Pancreas (tissue), 10 donors: ENCODE measurements at regions not wholly inside any gene's neighbourhood (a gene's known extent, or its start where the extent isn't known, plus 50 kb on each side); places are given as distances from the start of the nearest gene placed in this dataset.

Experiments used
- ATAC-seq, 4 donors: fragments of 200-7000 bp; cut with Tn5 transposase; one replicate each; pipeline versions ENCODE4 v1.8.0 to v1.9.1; 2020; ENCODE audit warnings: mild to moderate bottlenecking in 4 of 4, moderate library complexity in 4 of 4
- DNase-seq, 6 donors: peaks; one replicate each; pipeline ENCODE4 v3.0.0-alpha.2; 2020
- FAIRE-seq: peaks from 2 replicates; lab custom pipeline; 2012; peaks lifted over from hg19 to GRCh38; lab: Jason Lieb, UNC
- H3K27ac ChIP-seq, 4 donors: fragments of 200-600 bp; sonication (generic); 1 replicate in 3 of 4; 2 replicates in 1 of 4; pipeline versions ENCODE4 v1.5.0 to v1.8.0; 2020
- H3K27me3 ChIP-seq, 4 donors: fragments of 200-600 bp; one replicate each; pipeline ENCODE4 v1.8.0; 2021
- H3K36me3 ChIP-seq, 3 donors: fragments of 200-600 bp; sonication (generic) in 1 of 3; one replicate each; pipeline versions ENCODE4 v1.5.0 to v1.8.0; 2020 to 2021
- H3K4me1 ChIP-seq, 3 donors: fragments of 200-600 bp; one replicate each; pipeline ENCODE4 v1.8.0; 2021
- H3K4me3 ChIP-seq, 4 donors: fragments of 200-600 bp; sonication (generic) in 2 of 4; one replicate each; pipeline versions ENCODE4 v1.5.0 to v1.8.0; 2020 to 2021
- H3K9me3 ChIP-seq, 4 donors: fragments of 200-600 bp; one replicate each; pipeline ENCODE4 v1.8.0; 2021
- CTCF ChIP-seq, 4 donors: fragments of 200-600 bp; sonication (generic) in 3 of 4; IDR thresholded peaks; one replicate each; pipeline versions ENCODE4 v1.5.0 to v1.8.0; 2021; ENCODE audit warnings: antibody characterized with exemption in 4 of 4
- WGBS, 2 donors: extraction: QIAGEN DNeasy Blood & Tissue Kit; methylation state at CpG; one replicate each; pipeline ENCODE4 v1.1.7; 2013; 5-methylcytosine and 5-hydroxymethylcytosine counted together
- intact Hi-C, 3 donors: fragments of 100-400 bp; cut with DNase I; formaldehyde crosslinking; loops; one replicate each; pipeline versions ENCODE4 v1.11.1 to v1.14.2; 2022
- donor health status: healthy with polysubstance abuse.
- donor health status: DM: no; HTN: no; CAD: no; lungs with moderate emphysema.
- donor health status: DM: no; HTN: no; CAD: no.
- donor health status: control.
- donor health status: control.
- donor health status: Bipolar disorder and iron deficiency.
- donor health status: DM: yes; HTN: yes; CAD: no.
- donor health status: DM: no; HTN: no; CAD: no.
- donor health status: DM: no; HTN: no; CAD: no.
- donor health status: DM: yes; HTN: yes; CAD: no.

DNA sequence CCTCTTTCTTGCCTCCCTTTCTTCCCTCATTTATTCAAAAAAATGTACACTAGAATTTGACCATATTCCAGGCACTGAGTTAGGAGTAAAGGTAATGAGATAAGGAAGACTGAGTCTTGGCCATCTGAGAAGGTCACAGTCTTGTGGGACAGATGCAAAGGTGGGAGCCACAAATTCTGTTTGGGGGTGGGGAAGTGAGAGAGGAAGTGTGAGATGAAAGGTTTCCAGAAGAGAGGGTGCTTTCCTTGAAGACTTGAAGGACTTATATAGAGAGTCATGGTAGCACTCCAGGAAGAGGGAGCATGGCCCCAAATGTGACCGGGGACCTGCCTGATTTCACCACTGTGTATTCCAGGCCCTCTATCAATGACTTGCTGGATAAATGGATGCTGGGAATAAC is 320.6 kb downstream of the LPIN1 start:
- WGBS, 2 donors = 94 to 100% methylated on average over 1 of the region's 1 CpG
- intact Hi-C loops = no loop called here
- no peaks in the 10 kb centered on the region for H3K27me3 ChIP-seq
- no peak for TF ChIP-seq CTCF (IDR thresholded peaks at IDR 0.05)
- H3K9me3 ChIP-seq = no peaks in the 10 kb centered on the region
- DNase-seq (no peak), ATAC-seq (no peak), FAIRE-seq (no peak)
- no peaks in the 10 kb centered on the region for H3K4me1 ChIP-seq
- H3K4me3 ChIP-seq = no peak overlapping the region
- no peaks in the 10 kb centered on the region for H3K36me3 ChIP-seq
- H3K27ac ChIP-seq = no peak overlapping the region

GRCh38 chr2:12068796-12069538 is 322.5 kb downstream of the LPIN1 start:
- Histone ChIP-seq H3K4me3 (no peak overlapping the region), H3K9me3 (no peaks in the 10 kb centered on the region), H3K4me1 (no peaks in the 10 kb centered on the region), H3K27ac (no peak overlapping the region), H3K36me3 (no peaks in the 10 kb centered on the region), H3K27me3 (no peaks in the 10 kb centered on the region)
- TF ChIP-seq CTCF (IDR thresholded peaks at IDR 0.05) = no peak
- no peak for FAIRE-seq
- 51 to 58% methylated on average over 6 of the region's 6 CpGs for whole genome bisulfite sequencing, 2 donors
- DNase-seq = no peak
- ATAC-seq = no peak
- intact Hi-C loops = no loop called here

DNA sequence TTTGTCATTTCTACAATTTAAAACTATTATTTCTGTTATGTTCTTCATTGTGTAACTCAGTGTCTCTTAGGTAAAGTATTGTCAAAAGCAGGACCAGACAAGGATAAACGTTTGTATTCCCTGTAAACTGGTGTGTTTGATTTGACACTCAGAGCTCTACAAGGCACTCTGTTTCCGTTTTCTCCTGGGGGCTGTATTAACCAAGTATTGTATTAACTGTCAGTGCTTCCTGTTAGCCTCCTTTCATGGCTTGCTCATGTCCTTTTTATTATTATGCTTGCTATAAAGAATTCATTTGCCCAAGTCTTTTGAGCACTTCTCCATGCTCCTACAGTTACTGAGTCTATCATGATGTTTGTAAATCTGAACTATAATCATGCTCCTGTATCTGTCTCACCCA is 323.7 kb downstream of the LPIN1 start:
- Histone ChIP-seq H3K4me1 (no peaks in the 10 kb centered on the region), H3K9me3 (no peaks in the 10 kb centered on the region), H3K27me3 (no peaks in the 10 kb centered on the region), H3K4me3 (no peak overlapping the region), H3K27ac (no peak overlapping the region), H3K36me3 (no peaks in the 10 kb centered on the region)
- FAIRE-seq (no peak), ATAC-seq (no peak), DNase-seq (no peak)
- intact Hi-C loops = no loop called here
- no peak for TF ChIP-seq CTCF (IDR thresholded peaks at IDR 0.05)
- WGBS, 2 donors = 21 to 22% methylated on average over 2 of the region's 2 CpGs

DNA sequence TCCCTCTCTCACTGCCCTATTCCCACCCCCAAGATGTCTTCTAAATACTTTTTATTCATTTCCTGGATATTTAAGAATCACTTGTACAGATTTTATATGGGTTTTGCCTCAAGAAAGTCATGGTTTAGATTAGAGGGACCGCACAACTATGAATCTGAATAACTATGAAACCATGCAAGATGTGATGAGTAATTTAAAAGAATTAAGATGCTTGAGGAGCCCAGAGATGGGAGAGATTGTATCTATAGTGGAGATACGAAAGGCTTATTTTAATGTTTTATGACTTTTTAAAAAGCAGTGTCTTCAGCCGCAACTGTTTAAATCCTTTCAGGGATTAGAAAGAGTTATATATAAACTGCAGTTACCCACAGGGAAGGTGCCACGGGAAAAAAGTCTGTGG is 324.1 kb downstream of the LPIN1 start:
- Histone ChIP-seq H3K9me3 (no peaks in the 10 kb centered on the region), H3K27ac (no peak overlapping the region), H3K36me3 (no peaks in the 10 kb centered on the region), H3K4me1 (no peaks in the 10 kb centered on the region), H3K27me3 (no peaks in the 10 kb centered on the region), H3K4me3 (no peak overlapping the region)
- DNase-seq (no peak), ATAC-seq (no peak), FAIRE-seq (no peak)
- 85 to 93% methylated on average over 4 of the region's 4 CpGs for WGBS, 2 donors
- intact Hi-C loops = no loop called here
- TF ChIP-seq CTCF (IDR thresholded peaks at IDR 0.05) = no peak

GRCh38 chr2:12071318-12071717 is 324.9 kb downstream of the LPIN1 start:
- Histone ChIP-seq H3K9me3 (no peaks in the 10 kb centered on the region), H3K4me3 (no peak overlapping the region), H3K36me3 (no peaks in the 10 kb centered on the region), H3K4me1 (no peaks in the 10 kb centered on the region), H3K27me3 (no peaks in the 10 kb centered on the region), H3K27ac (no peak overlapping the region)
- no peak for TF ChIP-seq CTCF (IDR thresholded peaks at IDR 0.05)
- FAIRE-seq (no peak), ATAC-seq (no peak), DNase-seq (no peak)
- intact Hi-C loops = no loop called here
